GM19328 (cell line): ENCODE measurements at regions not wholly inside any gene's neighbourhood (a gene's known extent, or its start where the extent isn't known, plus 50 kb on each side); places are given as distances from the start of the nearest gene placed in this dataset.

Experiments
- ATAC-seq: cut with Tn5 transposase; IDR thresholded peaks from one replicate; pipeline ENCODE4 v1.9.1; 2021; ENCODE audit warnings: mild to moderate bottlenecking, moderate library complexity; ENCODE audit not compliant: unreplicated experiment

DNA sequence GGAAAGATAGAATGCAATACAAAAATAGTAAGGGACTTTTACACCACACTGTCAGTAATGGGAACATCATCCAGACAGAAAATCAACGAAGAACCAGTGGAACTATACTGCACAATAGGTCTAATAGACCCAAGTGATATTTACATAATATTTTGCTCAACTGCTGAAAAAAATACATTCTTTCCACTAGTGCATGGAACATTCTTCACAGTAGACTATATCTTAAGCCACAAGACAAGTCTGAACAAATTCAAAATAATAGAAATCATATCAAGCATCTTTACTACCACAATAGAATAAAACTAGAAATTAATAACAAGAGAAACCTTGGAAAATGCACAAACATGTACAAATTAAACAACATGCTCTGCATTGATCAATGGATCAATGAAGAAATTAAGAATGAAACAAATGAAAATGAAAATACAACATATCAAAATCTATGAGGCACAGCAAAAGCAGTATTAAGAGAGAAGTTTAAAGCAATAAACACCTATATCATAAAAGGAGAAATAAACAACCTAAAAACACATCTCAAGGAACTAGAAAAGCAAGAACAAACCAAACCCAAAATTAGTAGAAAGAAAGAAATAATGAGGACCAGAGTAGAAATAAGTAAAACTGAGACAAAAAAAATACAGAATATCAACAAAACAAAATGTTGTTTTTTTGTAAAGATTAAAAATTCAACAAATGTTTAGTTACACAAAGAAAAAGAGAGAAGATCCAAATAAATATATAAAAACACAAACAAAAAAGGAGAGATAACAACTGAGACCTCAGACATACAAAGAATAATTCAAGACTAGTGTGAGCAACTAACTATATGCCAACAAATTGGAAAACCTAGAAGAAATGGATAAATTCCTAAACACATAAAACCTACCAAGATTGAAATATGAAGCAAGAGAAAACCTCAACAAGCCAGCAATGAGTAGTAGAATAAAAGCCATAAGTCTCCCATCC lies 51.5 kb upstream of the ANTXR2 start:
- no peak for ATAC-seq
